ENCODE measurements at regions not wholly inside any gene's neighbourhood (a gene's known extent, or its start where the extent isn't known, plus 50 kb on each side); places are given as distances from the start of the nearest gene placed in this dataset.
"Not testable (repeated sequence)": the region's sequence is repeated elsewhere in the genome, so short reads cannot be mapped to it uniquely, and the experiment has no call there.

DNA sequence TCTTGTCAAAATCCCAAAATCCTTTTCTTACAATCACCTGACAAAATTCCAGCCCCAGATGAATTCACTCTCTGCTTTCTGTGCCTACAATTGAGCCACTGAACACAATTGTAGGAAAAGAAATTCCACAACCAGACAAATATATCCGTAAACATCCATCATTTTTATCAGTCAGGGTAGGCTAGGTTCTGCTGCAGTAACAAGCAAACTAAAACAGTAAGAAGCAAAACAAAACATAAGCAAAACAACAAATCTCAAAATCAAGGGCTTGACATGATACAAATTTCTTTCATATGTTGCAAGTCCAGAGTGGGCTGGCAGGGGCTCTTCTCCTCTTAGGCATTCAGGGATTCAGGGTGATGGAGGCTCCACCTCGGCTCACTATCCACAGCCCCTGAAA is 114.2 kb upstream of the MAN2A1 start:
- DNase-seq (ENCODE audit: low read depth in 3 of 3) = no peak

DNA sequence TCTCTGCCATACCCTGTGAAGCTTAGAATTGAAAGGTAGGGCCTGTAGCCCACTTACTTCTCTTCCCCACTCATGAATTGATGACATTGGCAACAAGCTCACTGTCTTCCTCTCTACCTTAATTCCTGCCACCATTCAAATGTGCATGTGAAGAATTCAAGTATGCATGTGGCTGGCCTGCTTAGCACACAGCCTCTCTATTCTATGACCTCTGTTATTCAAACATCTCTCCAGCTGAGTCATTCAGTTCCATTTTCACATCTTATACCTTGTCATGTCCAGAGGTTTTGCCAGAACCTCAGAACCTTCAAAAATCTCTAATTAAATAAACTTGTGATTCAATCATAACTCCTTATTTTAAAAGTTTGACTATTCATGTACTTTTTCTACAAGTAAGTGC is 114.7 kb upstream of the MAN2A1 start:
- no peak for DNase-seq (ENCODE audit: low read depth in 3 of 3)

DNA sequence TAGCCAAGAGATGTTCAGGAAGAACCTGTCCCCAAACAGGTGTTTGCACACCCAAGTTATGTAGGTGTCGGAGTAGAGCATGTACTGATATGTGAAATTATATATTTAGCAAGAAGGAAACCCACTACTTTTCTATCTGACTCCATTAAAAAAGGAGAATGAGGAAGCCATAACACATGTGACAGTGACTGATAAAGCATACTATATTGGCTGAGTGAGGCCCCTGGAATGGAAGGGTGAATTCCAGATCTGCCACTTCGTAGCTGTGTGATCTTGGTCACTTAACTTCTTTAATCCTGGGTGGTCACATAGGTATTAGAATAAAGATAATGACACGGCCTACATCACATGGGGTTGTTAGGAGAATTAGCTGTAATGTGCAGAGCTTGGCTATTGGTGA is 116.0 kb upstream of the MAN2A1 start:
- no peak for DNase-seq (ENCODE audit: low read depth in 3 of 3)

DNA sequence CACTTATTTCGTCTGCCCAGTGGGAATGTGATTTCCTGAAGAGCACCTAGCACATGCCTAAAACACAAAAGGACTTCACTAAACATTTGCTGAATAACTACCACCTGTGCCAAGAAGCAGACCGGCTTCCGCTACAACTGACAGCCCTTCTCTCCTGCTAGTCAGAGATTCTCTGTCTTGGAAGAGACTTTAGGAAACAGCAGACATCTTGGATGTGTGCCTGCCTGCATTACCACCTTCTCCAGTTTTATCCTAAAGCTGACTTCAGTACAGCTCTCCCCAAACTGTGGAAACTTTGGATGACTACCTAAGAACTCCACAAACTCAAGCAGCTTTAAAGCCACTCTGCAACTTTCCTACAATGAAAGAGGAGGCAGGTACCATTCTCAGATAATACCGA is 116.5 kb upstream of the MAN2A1 start:
- no peak for DNase-seq (ENCODE audit: low read depth in 3 of 3)

DNA sequence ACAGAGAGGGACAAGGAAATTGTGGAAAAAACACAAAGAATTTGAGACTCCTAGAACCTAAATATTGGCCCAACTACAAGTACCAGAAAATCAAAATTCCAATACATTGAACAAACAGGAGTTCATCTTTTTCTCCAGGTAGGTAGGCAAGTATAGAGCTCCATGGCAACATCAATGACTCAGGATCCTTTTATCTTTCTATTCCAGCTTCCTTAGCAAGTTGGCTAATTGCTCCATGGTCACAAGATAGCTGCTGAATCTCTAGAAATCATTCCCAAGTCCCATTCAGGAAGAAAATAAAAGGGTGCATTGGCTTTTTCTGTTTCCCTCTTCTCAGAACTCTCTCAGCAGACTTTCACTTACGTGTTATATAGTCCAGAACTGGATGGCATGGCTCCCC is 117.9 kb upstream of the MAN2A1 start:
- no peak for DNase-seq (ENCODE audit: low read depth in 3 of 3)

DNA sequence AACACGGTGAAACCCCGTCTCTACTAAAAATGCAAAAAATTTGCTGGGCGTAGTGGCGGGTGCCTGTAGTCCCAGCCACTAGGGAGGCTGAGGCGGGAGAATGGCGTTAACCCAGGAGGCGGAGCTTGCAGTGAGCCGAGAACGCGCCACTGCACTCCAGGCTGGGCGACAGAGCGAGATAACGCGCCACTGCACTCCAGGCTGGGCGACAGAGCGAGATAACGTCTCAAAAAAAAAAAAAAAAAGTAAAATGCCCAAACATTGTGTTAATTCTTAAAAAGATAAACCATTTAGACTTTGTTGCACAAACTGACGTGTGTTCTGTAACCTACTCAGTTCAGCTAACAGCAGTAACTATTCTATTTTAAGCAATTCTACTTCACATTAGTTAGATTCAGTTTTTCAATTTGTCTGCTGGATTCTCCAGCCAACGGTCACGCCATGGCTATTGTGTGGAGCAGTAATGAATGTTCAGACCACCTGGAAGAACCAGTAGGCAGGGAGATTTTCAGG is 119.3 kb upstream of the MAN2A1 start:
- no peak for DNase-seq (ENCODE audit: low read depth in 3 of 3)

DNA sequence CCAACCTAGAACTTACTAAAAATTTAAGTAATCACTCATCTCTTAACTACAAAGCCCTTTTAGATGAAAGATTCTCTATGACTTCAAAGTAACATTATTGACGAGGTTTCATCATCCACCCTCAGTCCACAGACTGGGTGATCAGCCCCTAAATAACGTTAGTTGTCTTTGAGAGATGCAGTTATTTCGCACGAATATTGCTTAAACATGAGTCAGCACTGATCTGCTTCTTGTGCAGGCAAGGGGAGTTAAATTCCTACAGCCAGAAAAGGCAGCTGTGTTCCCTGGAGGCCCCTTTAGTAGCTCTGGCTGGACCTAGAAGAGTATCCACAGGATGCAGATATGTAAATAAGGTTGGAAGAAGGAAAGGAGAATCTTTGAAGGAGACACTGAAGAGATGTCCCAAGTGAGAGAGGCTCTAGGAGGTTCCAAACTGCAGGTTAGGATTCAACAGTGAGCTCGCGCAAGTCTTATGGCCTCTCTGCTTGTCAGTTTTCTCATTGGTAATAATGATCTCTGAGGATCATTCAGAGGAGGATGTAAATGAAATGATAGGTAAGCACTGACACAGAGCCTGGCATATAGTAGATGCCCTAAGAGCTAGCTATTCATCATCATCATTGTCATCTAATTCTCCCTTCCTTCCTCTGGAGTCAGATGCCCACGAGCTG is 122.2 kb upstream of the MAN2A1 start:
- no peak for DNase-seq (ENCODE audit: low read depth in 3 of 3)

DNA sequence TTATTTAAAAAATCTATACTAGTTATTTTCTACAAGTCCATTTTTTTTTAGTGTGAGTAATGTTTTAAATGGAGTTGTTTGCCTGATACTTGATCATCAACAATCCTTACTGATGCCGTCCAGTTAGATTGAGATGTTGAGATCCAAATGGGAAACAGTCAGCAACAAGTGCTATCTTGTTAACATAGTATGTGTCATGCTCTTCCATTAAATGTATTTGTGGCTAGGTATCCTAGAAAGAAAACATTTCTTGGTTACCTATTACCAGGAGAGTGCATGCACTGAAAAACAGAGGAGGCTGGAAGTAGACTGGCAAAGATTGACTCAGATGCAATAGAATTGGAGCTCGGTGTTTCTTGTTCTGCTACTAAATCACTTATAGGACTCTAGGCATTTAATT is 123.4 kb upstream of the MAN2A1 start:
- no peak for DNase-seq (ENCODE audit: low read depth in 3 of 3)

DNA sequence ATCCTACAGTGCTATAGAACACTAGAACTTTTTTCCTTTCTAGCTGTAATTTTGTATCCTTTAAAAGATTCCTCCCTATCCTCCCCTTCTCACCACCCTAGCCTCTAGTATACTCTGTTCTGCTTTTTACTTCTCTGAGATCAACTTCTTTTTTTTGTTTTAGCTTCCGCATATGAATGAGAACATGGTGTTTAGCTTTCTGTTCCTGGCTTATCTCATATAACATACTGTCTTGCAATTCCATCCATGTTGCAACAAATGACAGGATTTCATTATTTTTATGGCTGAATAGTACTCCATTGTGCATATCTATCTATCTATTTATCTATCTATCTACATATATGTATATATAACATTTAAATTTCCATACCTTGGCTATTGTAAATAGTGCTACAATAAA is 126.0 kb upstream of the MAN2A1 start:
- DNase-seq (ENCODE audit: low read depth in 3 of 3) = no peak

DNA sequence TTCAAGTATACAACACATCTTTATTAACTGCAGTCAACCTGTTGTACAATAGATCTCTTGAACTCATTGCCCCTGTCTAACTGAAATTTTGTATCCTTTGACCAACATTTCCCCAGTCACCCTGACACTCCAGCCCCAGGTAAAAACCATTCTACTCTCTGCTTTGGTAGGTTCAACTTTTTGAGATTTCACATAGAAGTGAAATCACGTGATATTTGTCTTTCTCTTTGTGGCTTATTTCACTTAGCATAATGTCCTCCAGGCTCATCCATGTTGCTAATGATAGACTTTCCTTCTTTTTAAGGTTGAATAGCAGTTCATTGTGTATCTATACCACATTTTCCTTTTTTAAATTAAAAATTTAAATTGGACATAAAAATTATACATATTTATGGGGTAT is 126.5 kb upstream of the MAN2A1 start:
- DNase-seq (ENCODE audit: low read depth in 3 of 3) = no peak

DNA sequence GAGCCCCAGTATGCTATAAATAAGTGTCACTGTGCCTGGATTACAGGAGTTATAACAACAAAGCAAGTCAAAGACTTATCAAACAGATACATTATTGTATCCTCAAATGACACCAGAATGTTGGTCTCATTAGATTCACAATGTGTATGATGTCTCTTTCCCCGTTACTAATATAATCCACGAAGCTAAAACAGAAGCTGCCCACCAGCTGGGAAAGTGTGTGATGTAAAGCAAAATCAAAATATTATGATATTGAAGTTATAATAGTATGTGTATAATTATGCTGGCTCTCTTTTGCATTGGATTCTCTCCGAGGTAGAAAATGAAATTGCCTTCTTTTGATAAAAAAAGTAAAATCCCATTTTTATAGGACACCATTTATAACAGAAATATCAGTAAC is 127.3 kb upstream of the MAN2A1 start:
- no peak for DNase-seq (ENCODE audit: low read depth in 3 of 3)

DNA sequence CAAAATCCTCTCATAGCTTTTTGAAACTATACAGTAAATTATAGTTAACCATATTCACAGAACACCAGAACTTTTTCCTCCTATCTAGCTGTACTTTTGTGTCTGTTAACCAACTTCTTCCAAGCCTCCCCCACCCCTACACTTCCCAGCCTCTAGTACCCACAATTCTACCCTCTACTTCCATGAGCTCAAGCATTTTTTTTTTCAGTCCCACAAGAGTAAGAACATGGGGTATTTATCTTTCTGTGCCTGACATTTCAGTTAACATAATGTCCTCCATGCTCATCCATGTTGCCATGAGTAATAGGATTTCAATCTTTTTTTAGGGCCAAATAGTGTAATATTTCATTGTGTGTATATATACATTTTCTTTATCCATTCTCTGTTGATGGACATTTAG is 128.3 kb upstream of the MAN2A1 start:
- DNase-seq (ENCODE audit: low read depth in 3 of 3) = no peak

DNA sequence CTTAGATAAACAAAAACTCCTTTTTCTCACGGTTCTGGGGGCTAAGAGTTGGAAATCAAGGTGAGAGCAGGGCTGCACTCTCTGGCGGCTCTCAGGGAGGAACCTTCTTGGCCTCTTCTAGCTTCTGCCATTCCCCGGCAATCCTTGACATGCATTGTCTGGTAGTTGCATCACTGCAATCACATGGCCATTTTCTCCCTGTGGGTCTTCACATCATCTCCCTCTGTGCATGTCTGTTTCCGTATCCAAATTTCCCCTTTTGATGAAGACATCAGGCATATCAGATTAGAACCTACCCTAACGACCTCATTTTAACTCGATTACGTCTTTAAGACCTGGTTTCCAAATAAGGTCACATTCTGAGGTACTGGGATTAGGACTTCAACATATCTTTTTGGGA is 129.2 kb upstream of the MAN2A1 start:
- no peak for DNase-seq (ENCODE audit: low read depth in 3 of 3)

DNA sequence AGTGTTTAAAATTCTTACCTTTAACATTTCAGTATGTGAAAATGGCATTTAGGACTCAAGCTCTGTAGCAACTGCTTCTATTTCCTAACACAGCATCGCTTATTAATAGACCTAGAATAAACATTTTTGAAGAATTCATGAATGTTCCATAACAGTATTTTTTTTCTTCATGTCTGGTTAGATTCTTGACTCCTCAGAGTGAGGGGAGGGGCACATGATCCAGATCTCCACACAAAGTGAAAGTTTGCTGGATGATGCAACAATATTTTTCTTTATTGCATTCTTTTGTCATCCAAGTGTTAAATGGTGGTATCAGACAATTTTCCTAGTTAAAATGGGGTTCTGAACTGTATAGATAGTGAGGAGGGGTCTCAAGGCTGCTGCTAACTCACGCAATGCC is 130.8 kb upstream of the MAN2A1 start:
- DNase-seq (ENCODE audit: low read depth in 3 of 3) = no peak

DNA sequence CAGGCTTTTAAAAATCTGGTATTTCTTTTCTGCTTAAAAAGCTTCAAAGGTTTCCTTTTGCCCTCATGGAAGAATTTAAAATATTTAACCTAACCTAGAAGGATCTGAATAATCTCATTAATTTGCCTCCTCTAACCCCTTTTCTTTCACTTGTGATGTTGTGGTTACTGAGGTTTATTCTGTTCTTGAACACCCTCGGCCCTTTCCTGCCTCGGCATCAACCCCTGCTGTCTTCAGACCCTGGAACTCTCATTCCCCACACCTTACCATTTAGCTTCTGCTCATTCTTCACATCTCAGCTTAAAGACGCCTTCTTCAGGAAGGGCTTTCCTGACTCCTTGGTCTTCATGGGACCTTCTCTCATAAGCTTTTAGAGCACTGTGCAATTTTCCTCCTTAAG is 131.4 kb upstream of the MAN2A1 start:
- no peak for DNase-seq (ENCODE audit: low read depth in 3 of 3)

DNA sequence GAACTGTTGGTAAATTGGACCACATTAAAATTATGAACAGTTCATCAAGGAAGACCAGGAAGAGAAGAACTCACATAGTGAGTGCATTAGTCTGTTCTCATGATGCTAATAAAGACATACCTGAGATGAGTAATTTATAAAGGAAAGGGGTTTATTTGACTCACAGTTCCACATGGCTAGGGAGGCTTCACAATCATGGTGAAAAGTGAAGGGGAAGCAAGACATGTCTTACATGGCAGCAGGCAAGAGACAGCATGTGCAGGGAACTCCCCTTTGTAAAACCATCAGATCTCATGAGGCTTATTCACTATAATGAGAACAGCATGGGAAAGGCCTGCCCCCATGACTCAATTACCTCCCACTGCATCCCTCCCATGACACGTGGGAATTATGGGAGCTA is 135.9 kb upstream of the MAN2A1 start:
- DNase-seq (ENCODE audit: low read depth in 3 of 3) = no peak

DNA sequence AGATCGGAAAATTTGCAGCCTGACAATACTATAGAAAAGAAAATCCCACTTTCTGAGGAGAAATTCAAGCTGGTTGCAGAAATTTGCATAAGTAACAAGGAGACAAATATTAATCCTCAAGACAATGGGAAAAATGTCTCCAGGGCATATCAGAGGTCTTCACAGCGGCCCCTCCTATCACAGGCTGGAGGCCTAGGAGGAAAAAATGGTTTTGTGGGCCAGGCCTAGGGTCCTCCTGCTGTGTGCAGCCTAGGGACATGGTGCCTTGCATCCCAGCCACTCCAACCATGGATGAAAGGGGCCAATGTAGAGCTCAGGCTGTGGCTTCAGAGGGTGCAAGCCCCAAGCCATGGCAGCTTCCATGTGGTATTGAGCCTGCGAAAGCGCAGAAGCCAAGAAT is 138.5 kb upstream of the MAN2A1 start:
- not testable (repeated sequence) for DNase-seq (ENCODE audit: low read depth in 3 of 3)

DNA sequence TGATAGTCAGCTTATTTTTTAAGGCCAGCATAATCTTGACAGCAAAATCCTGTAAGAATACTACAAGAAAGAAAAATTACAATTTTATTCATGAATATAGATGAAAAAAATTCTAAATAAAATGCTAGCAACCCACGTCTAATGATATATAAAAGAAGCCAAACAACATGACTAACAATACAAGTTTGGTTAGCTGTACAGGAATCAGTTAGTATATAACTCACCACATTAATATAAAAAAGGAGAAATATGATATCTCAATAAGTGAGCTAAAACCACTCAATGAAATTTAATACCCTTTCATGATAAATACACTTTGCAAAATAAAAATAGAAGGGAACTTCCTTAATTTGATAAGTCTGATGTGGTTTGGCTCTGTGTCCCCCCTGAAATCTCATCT is 139.7 kb upstream of the MAN2A1 start:
- DNase-seq (ENCODE audit: low read depth in 3 of 3) = no peak

DNA sequence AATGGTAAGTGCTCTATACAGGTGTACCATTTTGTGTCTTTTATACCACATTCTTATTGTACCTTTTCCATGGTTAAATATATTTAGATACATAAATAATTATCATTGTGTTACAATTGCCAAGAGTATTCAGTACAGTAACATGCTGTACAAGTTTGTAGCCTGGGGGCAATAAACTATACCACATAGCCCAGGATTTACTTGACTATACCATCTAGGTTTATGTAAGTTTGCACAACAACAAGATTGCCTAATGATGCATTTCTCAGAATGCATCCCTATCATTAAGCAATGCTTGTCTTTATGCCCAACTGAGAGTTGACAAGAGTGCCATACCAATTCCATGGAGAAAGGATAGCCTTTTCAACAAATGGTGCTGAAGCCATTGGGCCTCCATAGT is 136.7 kb upstream of the PJA2 start:
- no peak for DNase-seq (ENCODE audit: low read depth in 3 of 3)

DNA sequence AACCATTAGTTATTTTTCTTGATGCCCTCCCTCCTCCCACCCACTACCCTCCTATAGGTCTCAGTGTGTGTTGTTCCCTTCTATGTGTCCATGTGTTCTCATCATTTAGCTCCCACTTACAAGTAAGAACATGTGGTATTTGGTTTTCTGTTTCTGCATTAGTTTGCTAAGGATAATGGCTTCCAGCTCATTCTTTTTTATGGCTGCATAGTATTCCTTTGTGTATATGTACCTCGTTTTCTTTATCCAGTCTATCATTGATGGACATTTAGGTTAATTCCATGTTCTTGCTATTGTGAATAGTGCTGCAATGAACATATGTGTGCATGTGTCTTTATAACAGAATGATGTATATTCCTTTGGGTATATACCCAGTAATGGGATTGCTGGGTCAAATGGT is 135.1 kb upstream of the PJA2 start:
- DNase-seq (ENCODE audit: low read depth in 3 of 3) = not testable (repeated sequence)

DNA sequence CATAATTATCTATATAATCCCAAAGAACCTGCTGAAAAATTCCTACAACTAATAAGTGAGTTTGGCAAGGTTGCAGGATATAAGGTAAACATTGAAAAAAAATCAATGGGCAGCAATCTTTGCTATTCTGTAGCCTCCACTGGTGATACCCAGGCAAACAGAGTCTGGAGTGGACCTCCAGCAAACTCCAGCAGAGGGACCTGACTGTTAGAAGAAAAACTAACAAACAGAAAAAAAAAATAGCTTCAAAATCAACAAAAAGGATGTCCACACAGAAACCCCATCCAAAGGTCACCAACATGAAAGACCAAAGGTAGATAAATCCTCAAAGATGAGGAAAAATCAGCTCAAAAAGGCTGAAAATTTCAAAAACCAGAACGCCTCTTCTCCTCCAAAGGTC is 128.9 kb upstream of the PJA2 start:
- DNase-seq (ENCODE audit: low read depth in 3 of 3) = not testable (repeated sequence)

DNA sequence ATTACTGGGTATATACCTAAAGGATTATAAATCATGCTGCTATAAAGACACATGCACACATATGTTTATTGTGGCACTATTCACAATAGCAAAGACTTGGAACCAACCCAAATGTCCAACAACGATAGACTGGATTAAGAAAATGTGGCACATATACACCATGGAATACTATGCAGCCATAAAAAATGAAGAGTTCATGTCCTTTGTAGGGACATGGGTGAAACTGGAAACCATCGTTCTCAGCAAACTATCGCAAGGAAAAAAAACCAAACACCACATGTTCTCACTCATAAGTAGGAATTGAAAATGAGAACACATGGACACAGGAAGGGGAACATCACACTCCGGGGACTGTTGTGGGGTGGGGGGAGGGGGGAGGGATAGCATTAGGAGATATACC is 125.3 kb upstream of the PJA2 start:
- DNase-seq (ENCODE audit: low read depth in 3 of 3) = not testable (repeated sequence)

DNA sequence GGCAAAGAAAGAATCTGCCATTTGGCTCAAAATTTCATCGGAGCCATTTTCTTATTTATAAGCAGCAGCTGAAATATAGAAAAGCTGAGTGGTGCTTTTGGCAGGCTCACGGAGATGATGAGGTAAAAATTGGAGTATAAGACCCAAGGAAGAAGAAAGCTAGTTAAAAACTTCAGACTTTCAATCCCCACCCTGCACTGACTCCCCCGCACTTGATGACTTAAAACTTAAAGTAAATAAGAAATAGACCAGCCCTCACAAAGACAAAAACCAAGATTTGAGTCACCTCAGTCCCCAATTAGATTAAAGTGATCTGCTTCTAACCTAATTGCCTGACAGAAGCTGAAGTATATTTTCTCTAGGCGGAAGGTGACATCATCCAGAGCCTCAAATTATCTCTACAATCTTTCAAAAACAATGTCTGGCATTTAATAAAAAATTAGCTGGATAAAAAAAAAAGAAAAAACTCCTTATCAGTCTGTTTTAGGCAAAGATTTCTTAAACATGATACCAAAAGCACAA is 124.0 kb upstream of the PJA2 start:
- DNase-seq (ENCODE audit: low read depth in 3 of 3) = no peak

DNA sequence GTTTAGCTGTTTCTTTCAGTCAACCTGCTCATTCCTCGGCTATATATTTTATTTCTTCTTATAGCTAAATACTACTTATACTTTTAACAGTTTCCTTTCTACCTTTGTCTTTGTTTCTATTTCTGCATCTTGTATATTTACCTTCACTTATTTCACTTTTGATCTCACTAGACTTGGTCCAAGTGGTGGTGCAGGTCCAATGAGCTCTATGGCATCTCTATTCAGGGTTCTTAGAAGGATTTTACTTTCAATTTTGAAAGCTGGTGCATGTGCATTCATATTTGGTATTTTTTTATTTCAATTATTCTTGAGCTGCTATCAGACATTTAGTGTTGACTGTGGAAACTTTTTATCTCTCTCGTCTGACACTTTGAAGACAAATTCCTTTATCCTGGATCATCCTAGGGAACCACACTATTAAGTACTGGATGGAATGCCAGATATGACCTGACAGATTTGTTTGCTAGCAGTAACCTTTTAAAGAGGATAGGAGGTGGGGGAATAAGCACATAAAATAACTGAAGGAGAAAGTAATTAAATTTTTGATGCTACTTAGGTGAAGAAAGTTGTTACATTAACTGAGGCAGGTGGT is 123.1 kb upstream of the PJA2 start:
- no peak for DNase-seq (ENCODE audit: low read depth in 3 of 3)
